Activated B cell treated with CpG ODN at 0.5 μM for 24 hours (primary cell): ENCODE measurements at regions not wholly inside any gene's neighbourhood (a gene's known extent, or its start where the extent isn't known, plus 50 kb on each side); places are given as distances from the start of the nearest gene placed in this dataset.

ENCODE experiments used
- ATAC-seq: fragments of 200-7000 bp; cut with Tn5 transposase; one replicate; pipeline ENCODE4 v1.10.0; 2021; ENCODE audit warnings: low read depth, mild to moderate bottlenecking, moderate library complexity
- CTCF ChIA-PET: fragments of 350-600 bp; sonication (Branson Sonifier 250); formaldehyde crosslinking; loops from one replicate; lab custom pipeline; 2021; ENCODE audit warnings: antibody characterized with exemption; lab: Charles Lee
- POLR2A ChIA-PET: fragments of 350-600 bp; sonication (Branson Sonifier 250); formaldehyde crosslinking; loops from one replicate; lab custom pipeline; 2021; ENCODE audit warnings: antibody characterized with exemption; lab: Charles Lee
- DNase-seq: peaks from one replicate; pipeline ENCODE4 v3.0.0; 2022
- H3K27ac Mint-ChIP-seq: one replicate; pipeline ENCODE4 v1.8.0; 2020; ENCODE audit warnings: mixed read lengths
- H3K27me3 Mint-ChIP-seq: one replicate; pipeline ENCODE4 v1.8.0; 2021; ENCODE audit warnings: mixed read lengths
- H3K36me3 Mint-ChIP-seq: one replicate; pipeline ENCODE4 v1.8.0; 2021; ENCODE audit warnings: low read depth, mixed read lengths
- H3K4me1 Mint-ChIP-seq: one replicate; pipeline ENCODE4 v1.8.0; 2021; ENCODE audit warnings: mixed read lengths
- H3K4me3 Mint-ChIP-seq: one replicate; pipeline ENCODE4 v1.8.0; 2020; ENCODE audit warnings: mild to moderate bottlenecking, mixed read lengths
- H3K9me3 Mint-ChIP-seq: one replicate; pipeline ENCODE4 v1.8.0; 2020; ENCODE audit warnings: mixed read lengths
- CTCF ChIP-seq: fragments of 200-600 bp; IDR thresholded peaks from one replicate; pipeline ENCODE4 v1.8.0; 2022; ENCODE audit warnings: antibody characterized with exemption, mild to moderate bottlenecking
- intact Hi-C: fragments of 100-400 bp; cut with micrococcal nuclease; formaldehyde crosslinking; loops from one replicate; pipeline ENCODE4 v1.15.1; 2024

- Mint-ChIP-seq H3K4me3 (no peak overlapping the region), H3K4me1 (no peaks in the 10 kb centered on the region), H3K27ac (no peak overlapping the region), H3K27me3 (no peaks in the 10 kb centered on the region), H3K36me3 (no peaks in the 10 kb centered on the region), H3K9me3 (no peaks in the 10 kb centered on the region)
- no peak for TF ChIP-seq CTCF
- intact Hi-C loops: no loop called here
- no peak for ATAC-seq
- ChIA-PET POLR2A (no interaction called here), CTCF (no interaction called here)
- no peak for DNase-seq
Observed at GRCh38 chr1:67942274-67942673, 108.2 kb downstream of the DIRAS3 start.

- CTCF ChIA-PET: no interaction called here
Observed at GRCh38 chr1:67941746-67942145, 108.5 kb upstream of the GNG12 start.

DNA sequence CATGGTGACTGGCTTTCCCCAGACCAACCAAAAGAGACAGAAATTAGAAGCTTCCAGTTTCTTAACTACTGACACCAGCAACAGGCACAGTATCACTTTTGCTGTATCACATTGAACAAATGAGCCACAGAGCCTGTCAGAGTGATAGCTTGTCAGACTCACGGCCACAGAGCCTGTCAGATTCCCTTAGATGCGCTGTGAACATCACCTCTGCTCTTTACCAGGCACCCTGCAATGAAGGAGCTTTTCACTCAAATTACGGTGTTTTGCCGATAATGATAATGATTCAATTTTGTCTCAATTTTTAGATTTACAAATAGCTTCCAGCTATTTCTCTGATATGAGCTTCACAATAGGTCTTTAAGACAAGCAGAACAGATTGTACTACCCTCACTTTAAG, 107.9 kb upstream of the GNG12 start:
- H3K9me3 Mint-ChIP-seq: no peaks in the 10 kb centered on the region
- no peak overlapping the region for H3K4me3 Mint-ChIP-seq
- DNase-seq (no peak), ATAC-seq (no peak)
- H3K27me3 Mint-ChIP-seq: no peaks in the 10 kb centered on the region
- H3K4me1 Mint-ChIP-seq: no peaks in the 10 kb centered on the region
- intact Hi-C loops: no loop called here
- TF ChIP-seq CTCF: no peak
- H3K36me3 Mint-ChIP-seq: no peaks in the 10 kb centered on the region
- H3K27ac Mint-ChIP-seq: no peak overlapping the region
- POLR2A ChIA-PET: no interaction called here
- CTCF ChIA-PET: no interaction called here

More at GRCh38 chr1:67941746-67942145, 108.5 kb upstream of the GNG12 start:
- no peak overlapping the region for H3K27ac Mint-ChIP-seq
- H3K36me3 Mint-ChIP-seq: no peaks in the 10 kb centered on the region
- intact Hi-C loops: no loop called here
- no peak for TF ChIP-seq CTCF
- H3K9me3 Mint-ChIP-seq: no peaks in the 10 kb centered on the region
- H3K27me3 Mint-ChIP-seq: no peaks in the 10 kb centered on the region
- DNase-seq (no peak), ATAC-seq (no peak)
- no peaks in the 10 kb centered on the region for H3K4me1 Mint-ChIP-seq
- POLR2A ChIA-PET: no interaction called here
- no peak overlapping the region for H3K4me3 Mint-ChIP-seq

DNA sequence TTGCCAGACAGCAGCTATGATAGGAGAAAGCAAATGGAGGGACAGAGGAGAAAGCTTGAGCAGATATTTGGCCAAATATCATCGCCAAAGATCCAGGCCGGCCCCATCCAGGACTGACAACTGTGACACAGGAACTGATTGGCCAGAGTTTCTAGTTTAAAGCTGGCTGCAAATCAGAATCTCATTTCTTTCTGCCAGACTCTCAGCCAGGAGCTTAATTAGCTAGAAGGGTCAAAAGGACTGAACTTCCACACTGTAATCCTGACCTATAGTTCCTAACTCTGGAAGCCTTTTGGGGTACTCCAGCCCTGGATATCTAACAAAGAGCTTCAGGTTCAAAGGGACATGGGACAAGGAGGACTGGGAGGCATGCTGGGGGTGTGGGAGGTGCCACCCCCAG, 106.7 kb upstream of the GNG12 start:
- Mint-ChIP-seq H3K27me3 (no peaks in the 10 kb centered on the region), H3K27ac (no peak overlapping the region), H3K4me1 (no peaks in the 10 kb centered on the region), H3K9me3 (no peaks in the 10 kb centered on the region), H3K36me3 (no peaks in the 10 kb centered on the region), H3K4me3 (no peak overlapping the region)
- DNase-seq (no peak), ATAC-seq (no peak)
- intact Hi-C loops: no loop called here
- TF ChIP-seq CTCF: no peak
- ChIA-PET POLR2A (no interaction called here), CTCF (no interaction called here)

GRCh38 chr1:67939186-67939743, 106.0 kb upstream of the GNG12 start:
- intact Hi-C loops: no loop called here
- Mint-ChIP-seq H3K4me1 (no peaks in the 10 kb centered on the region), H3K4me3 (no peak overlapping the region), H3K27ac (no peak overlapping the region), H3K36me3 (no peaks in the 10 kb centered on the region), H3K27me3 (no peaks in the 10 kb centered on the region), H3K9me3 (no peaks in the 10 kb centered on the region)
- POLR2A ChIA-PET: no interaction called here
- no peak for ATAC-seq
- CTCF ChIA-PET: no interaction called here
- no peak for TF ChIP-seq CTCF
- no peak for DNase-seq
